Adrenal gland (tissue), 9 donors: ENCODE measurements at regions not wholly inside any gene's neighbourhood (a gene's known extent, or its start where the extent isn't known, plus 50 kb on each side); places are given as distances from the start of the nearest gene placed in this dataset.

Experiments used
- DNase-seq, 7 donors: peaks; one replicate each; pipeline ENCODE4 v3.0.0-alpha.2; 2019 to 2020
- H3K27ac ChIP-seq, 5 donors: fragments of 200-600 bp; sonication (generic) in 4 of 5; 1 replicate in 3 of 5; 2 replicates in 2 of 5; pipeline versions ENCODE4 v1.5.1 to v1.8.0; 2016 to 2020; ENCODE audit warnings: mild to moderate bottlenecking in 1 of 5
- H3K27me3 ChIP-seq: fragments of 200-600 bp; 2 replicates; pipeline ENCODE4 v1.8.0; 2021
- H3K36me3 ChIP-seq, 2 donors: fragments of 200-600 bp; replicated peaks in 1 of 2; 1 replicate in 1 of 2; 2 replicates in 1 of 2; pipeline versions ENCODE4 v1.5.1 to v1.8.0; 2018 to 2022
- H3K4me1 ChIP-seq, 2 donors: fragments of 200-600 bp; replicated peaks in 1 of 2; 1 replicate in 1 of 2; 2 replicates in 1 of 2; pipeline versions ENCODE4 v1.5.1 to v1.8.0; 2018 to 2021
- H3K4me3 ChIP-seq, 4 donors: fragments of 200-600 bp; sonication (generic) in 3 of 4; one replicate each; pipeline ENCODE4 v1.5.1; 2016 to 2018
- H3K9me3 ChIP-seq, 3 donors: fragments of 200-600 bp; sonication (generic) in 1 of 3; replicated peaks in 1 of 3; 1 replicate in 2 of 3; 2 replicates in 1 of 3; pipeline versions ENCODE4 v1.5.1 to v1.8.0; 2016 to 2021
- CTCF ChIP-seq, 6 experiments: fragments of 450-650 bp in 4 of 6; fragments of 200-600 bp in 2 of 6; sonication (generic) in 1 of 6; IDR thresholded peaks; 1 replicate in 5 of 6; 2 replicates in 1 of 6; pipeline versions ENCODE4 v1.5.1 to v1.8.0; 2016 to 2021; ENCODE audit warnings: antibody characterized with exemption in 6 of 6, mild to moderate bottlenecking in 2 of 6, moderate library complexity in 1 of 6
- POLR2A ChIP-seq, 2 donors: fragments of 450-650 bp; IDR thresholded peaks; one replicate each; pipeline ENCODE4 v1.6.1; 2017; ENCODE audit warnings: antibody characterized with exemption in 2 of 2, mild to moderate bottlenecking in 2 of 2, moderate library complexity in 1 of 2
- WGBS, 4 donors: extraction: QIAGEN DNeasy Blood & Tissue Kit in 2 of 4; methylation state at CpG; one replicate each; pipeline versions ENCODE4 v1.1.5 to v1.1.7; 2013 to 2017; 5-methylcytosine and 5-hydroxymethylcytosine counted together
- intact Hi-C, 2 donors: fragments of 100-400 bp; cut with DNase I; formaldehyde crosslinking; loops; one replicate each; pipeline versions ENCODE4 v1.14.1 to v1.15.0; 2022 to 2023
- donor health status: healthy with polysubstance abuse.
- donor health status: Bipolar disorder and iron deficiency.
- donor health status: DM: yes; HTN: yes; CAD: no.
- donor health status: DM: no; HTN: no; CAD: no.
- donor health status: DM: no; HTN: no; CAD: no.

GRCh38 chr7:49102411-49102810 lies 178.1 kb downstream of the CDC14C start:
- Histone ChIP-seq H3K4me3 (no peak overlapping the region), H3K4me1 (no peaks in the 10 kb centered on the region), H3K9me3 (no peaks in the 10 kb centered on the region), H3K27me3 (no peaks in the 10 kb centered on the region), H3K36me3 (no peaks in the 10 kb centered on the region), H3K27ac (no peak overlapping the region)
- 13 to 22% (median 13%) methylated on average over 1 of the region's 1 CpG for WGBS, 4 donors
- intact Hi-C loops, result no loop called here
- DNase-seq, result no peak
- TF ChIP-seq POLR2A (IDR thresholded peaks at IDR 0.05) (no peak), CTCF (IDR thresholded peaks at IDR 0.05) (no peak)

DNA sequence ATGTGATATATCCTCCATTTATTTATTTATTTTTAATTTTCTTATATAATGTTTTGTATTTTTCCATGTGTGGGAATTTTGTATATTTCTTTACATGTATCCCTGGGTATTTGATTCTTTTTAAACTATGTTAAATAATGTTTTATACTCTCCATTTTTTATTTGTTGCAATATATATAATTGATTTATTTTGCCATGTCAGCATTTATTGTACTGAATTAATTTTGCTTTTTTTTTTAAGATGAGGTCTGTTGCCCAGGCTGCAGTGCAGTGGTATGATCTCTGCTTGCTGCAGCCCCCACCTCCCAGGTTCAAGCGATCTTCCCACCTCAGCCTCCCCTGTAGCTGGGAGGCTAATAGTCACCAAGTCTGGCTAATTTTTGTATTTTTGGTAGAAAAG lies 187.4 kb downstream of the CDC14C start:
- intact Hi-C loops, result no loop called here
- no peaks in the 10 kb centered on the region for H3K27me3 ChIP-seq
- no peaks in the 10 kb centered on the region for H3K4me1 ChIP-seq
- no peak for DNase-seq
- no peaks in the 10 kb centered on the region for H3K9me3 ChIP-seq
- 95 to 100% (median 96%) methylated on average over 1 of the region's 1 CpG for WGBS, 4 donors
- no peak overlapping the region for H3K4me3 ChIP-seq
- H3K36me3 ChIP-seq, result no peaks in the 10 kb centered on the region
- TF ChIP-seq POLR2A (IDR thresholded peaks at IDR 0.05) (no peak), CTCF (IDR thresholded peaks at IDR 0.05) (no peak)
- H3K27ac ChIP-seq, result no peak overlapping the region

DNA sequence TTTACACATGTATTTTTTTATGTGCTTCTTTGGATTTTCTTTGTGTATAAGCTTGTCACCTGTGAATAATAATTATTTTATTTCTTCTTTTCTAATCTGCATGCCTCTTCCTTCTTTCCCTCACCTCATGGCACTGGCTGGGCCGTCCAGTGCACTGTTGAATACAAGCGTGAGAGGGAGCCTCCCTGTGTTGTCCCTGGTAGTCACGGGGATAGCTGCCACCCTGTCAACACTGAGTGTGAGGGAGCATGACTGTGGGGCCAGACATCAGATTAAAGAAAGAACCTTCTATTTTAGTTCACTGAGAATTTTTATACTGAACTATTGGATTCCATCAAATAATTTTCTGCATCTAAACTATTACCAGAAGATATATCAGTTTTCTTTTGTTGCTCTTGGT lies 187.9 kb downstream of the CDC14C start:
- Histone ChIP-seq H3K27ac (no peak overlapping the region), H3K36me3 (no peaks in the 10 kb centered on the region), H3K27me3 (no peaks in the 10 kb centered on the region), H3K4me1 (no peaks in the 10 kb centered on the region), H3K9me3 (no peaks in the 10 kb centered on the region), H3K4me3 (no peak overlapping the region)
- intact Hi-C loops, result no loop called here
- no peak for DNase-seq
- TF ChIP-seq CTCF (IDR thresholded peaks at IDR 0.05), result no peak
- no peak for TF ChIP-seq POLR2A (IDR thresholded peaks at IDR 0.05)
- WGBS, 4 donors, result 46 to 68% (median 65%) methylated on average over 3 of the region's 3 CpGs

DNA sequence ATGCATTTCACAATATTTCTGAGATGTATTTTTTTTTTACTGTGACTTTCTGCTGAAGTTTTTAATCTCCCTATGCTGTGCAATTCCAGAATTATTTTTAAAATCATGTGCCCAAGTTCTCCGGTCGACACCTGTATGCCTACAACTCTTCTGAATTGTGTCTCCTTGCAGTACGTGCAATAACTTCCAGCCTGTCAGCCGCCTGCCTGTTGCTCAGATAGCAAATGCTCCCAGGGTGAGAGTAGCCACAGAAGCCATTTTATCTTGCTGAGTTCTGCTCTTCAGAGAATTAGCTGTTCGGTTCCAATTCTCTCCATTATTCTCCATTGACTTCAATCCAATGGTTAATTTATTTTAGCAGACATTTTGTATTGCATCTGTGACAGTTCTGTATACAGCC lies 188.3 kb downstream of the CDC14C start:
- H3K4me1 ChIP-seq, result no peaks in the 10 kb centered on the region
- no peaks in the 10 kb centered on the region for H3K9me3 ChIP-seq
- no peak for DNase-seq
- 56 to 68% (median 66%) methylated on average over 5 of the region's 5 CpGs for WGBS, 4 donors
- H3K27ac ChIP-seq, result no peak overlapping the region
- H3K4me3 ChIP-seq, result no peak overlapping the region
- intact Hi-C loops, result no loop called here
- TF ChIP-seq CTCF (IDR thresholded peaks at IDR 0.05) (no peak), POLR2A (IDR thresholded peaks at IDR 0.05) (no peak)
- no peaks in the 10 kb centered on the region for H3K27me3 ChIP-seq
- no peaks in the 10 kb centered on the region for H3K36me3 ChIP-seq
